RCC 7860 (cell line): ENCODE measurements at regions not wholly inside any gene's neighbourhood (a gene's known extent, or its start where the extent isn't known, plus 50 kb on each side); places are given as distances from the start of the nearest gene placed in this dataset.

Experiments used
- DNase-seq: peaks from one replicate; pipeline ENCODE4 v3.0.0-alpha.2; 2015; ENCODE audit warnings: low spot score
- FAIRE-seq: peaks from 2 replicates; lab custom pipeline; 2012; peaks lifted over from hg19 to GRCh38; lab: Jason Lieb, UNC

DNA sequence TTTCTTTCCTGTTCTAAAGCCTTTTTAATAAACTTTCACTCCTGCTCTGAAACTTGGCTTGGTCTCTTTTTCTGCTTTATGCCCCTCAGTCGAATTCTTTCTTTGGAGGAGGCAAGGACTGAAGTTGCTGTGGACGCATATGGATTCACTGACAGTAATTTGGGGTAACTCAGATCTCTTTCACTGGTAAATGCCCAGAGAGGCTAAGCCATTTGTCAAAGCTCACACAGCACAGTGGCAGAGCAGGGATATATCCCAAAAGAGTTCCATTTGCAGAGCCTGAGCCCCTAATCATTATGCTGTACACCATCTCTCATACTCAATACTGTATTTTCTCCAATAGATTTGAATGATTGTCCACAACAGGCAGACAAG, 72.3 kb upstream of the GALNT15 start:
- FAIRE-seq (no peak), DNase-seq (no peak)

DNA sequence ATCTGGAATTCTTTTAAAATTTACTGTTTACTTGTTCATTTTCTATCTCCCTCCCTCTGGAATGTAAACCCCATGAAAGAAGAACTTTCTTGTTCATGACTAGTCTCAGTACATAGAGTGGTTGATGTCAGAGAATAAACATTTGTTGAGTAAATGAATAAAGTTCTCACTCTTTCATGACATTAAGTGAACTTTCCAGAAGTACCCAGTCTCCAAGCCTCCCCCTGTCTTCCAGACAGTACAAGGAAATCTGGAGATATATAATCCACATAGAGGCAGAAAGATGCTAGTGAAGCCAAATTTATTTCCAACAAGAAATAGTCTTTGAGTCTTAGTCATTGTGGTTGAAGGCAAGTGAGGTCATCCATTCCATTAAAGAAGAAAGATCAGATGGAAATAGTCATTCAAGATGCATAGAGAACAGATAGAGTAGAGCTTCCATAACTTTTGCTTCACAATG, 71.5 kb upstream of the GALNT15 start:
- no peak for FAIRE-seq

DNA sequence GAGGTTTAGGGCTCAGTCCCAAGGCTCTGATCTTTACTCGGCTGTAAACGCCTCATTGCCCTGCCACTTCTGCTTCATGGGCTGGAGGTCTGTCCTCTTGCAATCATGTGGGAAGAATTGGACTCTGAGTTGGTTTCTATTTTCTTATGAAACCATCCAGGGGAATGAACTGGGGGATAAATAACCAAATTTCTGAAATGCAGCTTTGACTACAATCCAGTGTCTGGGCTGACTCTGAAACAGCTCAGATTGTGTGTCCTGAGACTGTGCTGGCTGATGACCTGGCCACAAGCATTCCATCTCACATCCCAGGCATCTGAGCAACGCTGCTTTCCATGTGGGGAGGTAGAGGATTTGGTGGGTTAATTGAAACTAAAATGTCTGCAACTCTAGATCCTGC, 71.0 kb upstream of the GALNT15 start:
- peak; percentile 49 for DNase-seq
- no peak for FAIRE-seq

More for the DNA sequence above, 71.5 kb upstream of the GALNT15 start:
- DNase-seq = peak; percentile 67

DNA sequence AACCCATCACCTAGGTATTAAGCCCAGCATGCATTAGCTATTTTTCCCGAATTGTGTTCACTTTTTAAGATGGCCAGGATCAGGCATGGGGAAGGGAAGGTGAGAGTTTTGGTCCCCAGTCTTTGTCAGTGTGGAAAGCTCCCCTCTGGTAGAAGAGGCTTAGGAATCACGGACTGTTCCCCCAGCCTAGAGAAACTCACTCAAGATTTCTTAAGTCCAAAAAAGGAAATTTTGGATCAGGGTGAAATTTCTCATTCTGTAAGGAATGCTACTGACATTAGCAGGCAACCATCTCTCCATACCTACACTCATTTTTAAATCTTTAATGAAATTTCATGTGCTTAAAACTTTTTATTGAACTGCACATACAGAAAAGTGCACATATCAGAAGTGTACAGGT, 70.3 kb upstream of the GALNT15 start:
- FAIRE-seq = no peak
- no peak for DNase-seq

DNA sequence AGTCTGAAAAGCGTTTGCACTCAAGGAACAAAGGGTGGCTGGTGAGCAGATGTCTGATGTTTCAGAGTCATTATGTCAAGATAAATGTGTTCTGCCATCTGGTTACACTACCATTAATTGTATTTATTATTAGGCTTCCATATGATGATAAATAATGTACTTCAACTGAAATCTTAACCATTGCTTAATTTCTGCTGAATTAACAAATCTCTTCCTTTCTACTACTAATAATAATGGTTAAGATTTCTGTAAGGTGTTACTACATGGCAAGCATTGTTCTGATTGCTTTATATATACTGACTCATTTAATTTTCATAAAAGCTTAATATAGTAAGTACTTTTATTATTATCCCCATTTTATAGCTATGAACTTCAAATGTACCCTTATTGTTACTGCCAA, 68.4 kb upstream of the GALNT15 start:
- FAIRE-seq = no peak

DNA sequence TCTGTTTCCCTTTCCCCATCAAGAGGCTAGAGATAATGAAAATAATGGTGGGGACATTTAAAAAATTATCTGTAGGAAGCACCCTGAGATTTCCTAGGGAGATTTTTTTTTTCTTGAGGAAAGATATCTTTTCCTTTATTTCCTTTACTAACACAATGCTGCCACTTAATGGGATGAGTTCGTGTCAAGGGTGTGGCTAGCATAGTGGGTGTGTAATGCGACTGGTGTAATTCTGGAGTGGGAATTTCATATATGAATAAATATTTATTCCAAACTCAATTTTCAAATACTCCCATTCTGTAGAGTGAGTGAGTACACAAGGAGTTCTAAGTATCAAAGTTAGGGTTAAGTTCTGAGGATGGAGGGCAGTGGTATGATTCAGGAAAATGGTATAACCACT, 66.1 kb upstream of the GALNT15 start:
- no peak for DNase-seq
- FAIRE-seq = no peak

More for the DNA sequence above, 68.4 kb upstream of the GALNT15 start:
- no peak for DNase-seq

DNA sequence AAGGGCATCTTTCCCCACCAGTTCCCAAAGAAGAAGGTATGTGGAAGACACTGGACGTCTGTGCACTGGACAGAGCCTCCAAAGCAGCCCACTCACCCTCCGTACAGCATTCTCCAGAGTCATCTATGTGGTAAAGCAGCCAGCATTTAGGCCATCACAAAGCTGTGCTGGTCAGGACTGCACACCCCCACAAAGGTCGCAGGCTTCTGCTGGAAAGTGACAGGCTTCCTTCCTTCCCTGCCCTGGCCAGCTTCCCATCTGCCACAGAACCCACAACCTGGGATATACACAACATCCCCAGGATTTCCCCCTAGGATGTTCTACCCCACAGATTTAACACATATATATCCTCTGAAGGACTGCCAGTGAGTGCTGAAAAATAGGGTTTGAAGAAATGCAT, 64.6 kb upstream of the GALNT15 start:
- no peak for FAIRE-seq
- DNase-seq = no peak

DNA sequence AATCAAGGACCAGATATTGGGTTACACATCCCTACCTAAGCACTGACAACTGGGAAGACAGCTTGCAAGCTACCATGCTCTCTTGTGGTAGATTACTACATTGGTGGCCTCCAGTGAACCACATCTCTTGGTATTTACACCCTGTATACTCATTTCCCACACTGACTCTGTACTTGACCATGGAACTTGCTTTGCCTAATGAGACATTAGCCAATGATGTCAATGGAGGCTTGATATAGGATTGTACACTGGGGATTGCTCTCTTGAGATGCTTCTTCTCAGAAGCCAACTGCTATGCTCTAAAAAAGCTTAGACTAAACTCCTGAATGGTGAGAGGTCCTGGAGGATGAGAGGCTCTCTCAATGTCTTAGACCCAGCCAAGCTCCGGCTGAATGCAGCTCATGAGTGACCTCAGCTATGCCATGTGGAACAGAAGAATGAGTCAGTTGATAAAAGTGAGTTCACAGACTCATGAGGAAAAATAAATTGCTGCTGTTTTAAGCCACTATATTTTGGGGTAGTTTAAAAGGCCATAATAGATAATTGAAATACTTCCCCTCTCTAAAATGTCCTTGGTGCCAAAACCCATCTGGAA, 61.5 kb upstream of the GALNT15 start:
- peak; percentile 51 for DNase-seq

DNA sequence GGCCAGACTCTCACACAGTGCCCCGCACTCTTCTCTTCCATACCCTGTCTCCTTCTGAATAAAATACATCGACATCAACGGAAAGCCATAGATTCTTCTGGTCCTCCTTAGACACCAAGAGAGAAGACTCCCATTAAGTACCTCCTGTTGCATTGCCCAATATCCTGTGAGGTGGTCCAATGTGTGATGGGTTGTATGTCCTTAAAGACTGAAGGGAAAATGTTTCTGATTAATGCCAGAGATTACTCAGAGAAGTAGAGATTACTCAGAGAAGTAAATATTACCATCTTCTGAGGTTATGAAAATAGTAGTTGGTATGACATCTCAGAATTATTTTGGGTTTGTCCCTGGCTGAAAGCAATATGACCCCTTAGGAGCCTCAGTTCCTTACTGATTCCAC, 60.8 kb upstream of the GALNT15 start:
- DNase-seq (peak; percentile 34), FAIRE-seq (no peak)

More for the DNA sequence above, 61.5 kb upstream of the GALNT15 start:
- no peak for FAIRE-seq

DNA sequence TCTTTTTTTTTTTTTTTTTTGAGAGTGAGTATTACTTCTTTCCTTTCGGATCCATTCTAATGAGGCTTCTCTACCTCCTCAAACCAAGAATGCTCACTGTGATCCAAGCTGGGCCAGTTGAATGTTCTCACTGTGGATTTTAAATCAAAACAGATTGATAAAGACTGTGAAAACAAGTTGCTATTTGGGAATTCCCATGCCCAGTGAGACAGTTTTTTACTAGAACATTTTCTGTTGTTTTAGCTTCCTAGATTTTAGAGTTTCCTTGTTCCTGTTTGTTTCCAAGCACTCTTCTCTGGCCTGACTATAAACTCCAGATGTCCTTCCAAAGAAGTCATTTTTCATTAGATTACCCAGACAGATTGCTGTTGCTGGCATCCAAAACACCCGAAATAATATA, 60.1 kb upstream of the GALNT15 start:
- FAIRE-seq (no peak), DNase-seq (no peak)

DNA sequence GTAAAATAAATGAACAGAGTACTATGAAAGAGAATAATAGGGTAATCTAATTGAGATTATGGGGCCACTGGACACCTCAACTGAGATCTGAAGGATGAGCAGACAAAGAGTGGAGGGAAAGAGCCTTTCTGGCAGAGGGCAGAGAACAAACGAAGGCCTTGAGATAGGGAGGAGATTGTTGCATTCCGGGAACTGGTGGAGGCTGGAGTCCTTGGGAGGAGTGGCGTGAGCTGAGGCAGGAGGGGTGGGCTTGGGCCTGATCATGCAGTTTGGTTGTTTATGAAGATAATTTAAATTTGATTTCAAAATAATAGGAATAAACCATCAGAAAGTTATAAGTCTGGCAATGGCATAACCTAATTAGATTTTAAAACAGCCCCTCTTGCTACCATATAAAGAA, 59.5 kb upstream of the GALNT15 start:
- FAIRE-seq (no peak), DNase-seq (no peak)

DNA sequence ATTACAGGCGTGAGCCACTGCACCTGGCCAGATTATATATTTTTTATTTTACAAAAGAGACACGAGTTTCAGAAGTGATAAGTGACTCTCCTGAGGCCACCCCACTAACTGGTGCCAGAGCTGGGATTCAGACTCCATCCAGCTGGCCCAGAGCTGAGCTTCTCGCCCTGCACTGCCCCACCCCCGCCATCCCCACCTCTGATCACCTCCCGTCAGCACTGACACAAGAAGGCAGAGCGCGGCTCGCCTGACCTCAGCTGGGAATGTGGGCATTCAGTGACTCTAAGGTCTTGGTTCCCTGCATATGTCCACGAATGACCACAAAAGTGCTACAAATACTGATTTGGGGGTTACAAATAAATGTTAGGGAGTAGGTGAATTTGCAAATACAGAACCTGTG, 56.1 kb upstream of the GALNT15 start:
- DNase-seq (no peak), FAIRE-seq (no peak)

DNA sequence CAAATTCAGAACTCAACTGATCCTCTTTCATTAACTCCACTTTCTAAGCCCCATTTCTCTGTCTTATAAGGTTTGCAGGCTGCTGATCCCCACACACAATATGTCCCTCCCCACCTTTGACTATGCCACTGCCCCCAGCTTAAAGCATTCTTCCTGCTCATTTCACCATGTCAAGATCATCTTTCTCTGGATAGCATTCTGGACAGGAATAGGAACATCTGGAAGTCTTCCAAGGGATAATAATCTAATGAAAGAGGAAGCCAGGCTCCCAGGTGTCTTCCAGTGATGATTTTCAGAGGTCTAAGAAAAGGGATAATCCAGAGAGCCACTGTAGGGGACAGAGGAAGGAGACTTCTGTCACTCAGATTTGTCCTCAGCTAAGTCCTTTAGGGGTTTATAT, 54.6 kb upstream of the GALNT15 start:
- no peak for FAIRE-seq
- DNase-seq = no peak

DNA sequence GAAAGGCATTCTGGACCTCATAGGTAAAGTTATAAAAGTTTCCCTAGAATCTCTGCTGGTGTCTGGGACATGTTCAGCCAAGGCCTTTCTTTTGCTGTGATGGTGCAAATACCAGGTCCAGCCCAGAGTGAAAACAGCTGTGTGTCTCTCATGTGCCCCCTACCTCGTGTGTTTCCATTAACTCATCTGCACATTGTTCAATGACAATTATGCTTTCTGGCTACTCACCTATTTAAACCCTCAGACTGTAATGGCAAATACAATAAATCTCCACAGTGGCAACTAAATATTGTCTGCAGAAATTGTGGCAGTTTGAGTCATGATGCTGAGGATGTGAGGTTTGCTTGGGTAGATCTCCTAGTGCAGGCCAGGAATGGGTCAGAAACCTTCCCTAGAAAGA, 53.1 kb upstream of the GALNT15 start:
- FAIRE-seq (no peak), DNase-seq (no peak)

DNA sequence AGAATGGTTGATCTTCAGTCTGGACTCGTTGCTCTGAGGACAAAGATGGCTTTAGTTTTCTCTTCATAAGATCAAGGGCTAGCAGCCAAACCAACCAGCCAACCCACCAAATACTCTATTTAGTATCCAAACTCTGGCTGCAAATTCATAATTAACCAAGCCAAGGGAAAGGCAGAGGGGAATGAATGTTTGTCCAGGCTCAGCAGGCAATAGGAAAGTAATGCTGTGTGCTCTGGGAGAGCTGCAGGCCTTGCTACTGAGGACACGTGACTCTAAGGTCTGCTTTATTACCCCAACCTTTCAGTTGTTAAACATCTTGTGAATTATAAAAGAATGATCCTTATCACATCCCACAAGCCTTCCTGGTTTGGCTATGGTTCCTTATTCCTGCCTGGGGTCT, 52.3 kb upstream of the GALNT15 start:
- FAIRE-seq = no peak
- DNase-seq = no peak

DNA sequence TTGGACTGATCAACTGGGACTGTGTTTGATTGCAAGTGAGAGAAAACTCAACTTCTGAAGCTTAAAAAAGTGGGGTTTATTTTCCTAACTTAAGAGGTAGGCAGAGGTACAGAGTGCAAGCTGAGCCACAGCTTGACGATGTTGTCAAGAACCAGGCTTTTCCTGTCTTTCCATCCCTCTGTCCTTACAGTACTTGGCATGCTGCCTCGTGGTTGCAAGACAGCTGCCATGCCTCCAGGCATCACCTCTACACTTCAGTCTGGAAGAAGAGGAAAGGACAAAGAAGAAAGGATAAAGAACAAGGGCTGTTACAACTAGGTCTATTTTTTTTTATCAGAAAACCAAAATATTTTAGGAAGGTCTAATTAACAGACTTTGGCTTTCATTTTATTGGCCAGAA, 51.8 kb upstream of the GALNT15 start:
- no peak for DNase-seq
- no peak for FAIRE-seq

DNA sequence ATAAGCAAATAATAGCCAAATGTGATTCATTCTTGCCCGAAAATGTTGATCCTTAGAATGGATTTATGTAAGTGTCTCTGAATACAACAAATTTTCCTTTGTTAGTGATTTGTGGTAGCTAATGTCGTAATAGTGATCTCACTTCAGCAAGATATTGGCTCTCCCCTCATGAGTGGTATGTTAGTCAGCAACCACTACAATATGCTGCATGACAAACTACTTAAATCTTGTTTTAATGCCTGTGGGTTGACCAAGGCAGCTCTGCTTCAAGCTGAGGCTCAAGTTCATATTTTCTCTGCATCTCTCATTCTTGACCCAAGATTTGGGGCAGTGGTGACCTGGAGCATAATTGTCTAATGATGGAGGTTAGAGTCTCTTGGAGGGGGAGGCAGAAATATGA, 49.8 kb upstream of the GALNT15 start:
- peak; percentile 69 for FAIRE-seq
- peak; percentile 76 for DNase-seq
